CD4-positive, alpha-beta memory T cell (primary cell): ENCODE measurements at regions not wholly inside any gene's neighbourhood (a gene's known extent, or its start where the extent isn't known, plus 50 kb on each side); places are given as distances from the start of the nearest gene placed in this dataset.

ENCODE experiments used
- CTCF ChIA-PET: fragments of 350-600 bp; sonication (Branson Sonifier 250); formaldehyde crosslinking; loops from one replicate; lab custom pipeline; 2021; ENCODE audit warnings: inconsistent platforms; ENCODE audit not compliant: partially characterized antibody; lab: Charles Lee
- POLR2A ChIA-PET: fragments of 350-600 bp; sonication (Branson Sonifier 250); formaldehyde crosslinking; loops from one replicate; lab custom pipeline; 2021; ENCODE audit not compliant: partially characterized antibody; lab: Charles Lee
- DNase-seq, 5 donors: peaks; one replicate each; pipeline versions ENCODE4 v3.0.0 to v3.0.0-alpha.2; 2020 to 2022; ENCODE audit warnings: mixed read lengths in 1 of 5
- H3K27ac ChIP-seq: one replicate; pipeline ENCODE4 v1.7.0; 2013; ENCODE audit warnings: low read depth, low read length
- H3K27me3 ChIP-seq: 2 replicates; pipeline ENCODE4 v1.7.0; 2013; ENCODE audit warnings: mild to moderate bottlenecking, low read length, moderate library complexity; ENCODE audit not compliant: insufficient read depth
- H3K36me3 ChIP-seq: 2 replicates; pipeline ENCODE4 v1.7.0; 2013; ENCODE audit warnings: mild to moderate bottlenecking, low read length, moderate library complexity; ENCODE audit not compliant: insufficient read depth
- H3K4me1 ChIP-seq: 2 replicates; pipeline ENCODE4 v1.7.0; 2013; ENCODE audit warnings: mild to moderate bottlenecking, low read length, moderate library complexity; ENCODE audit not compliant: insufficient read depth
- H3K4me3 ChIP-seq, 2 donors: one replicate each; pipeline ENCODE4 v1.7.0; 2013; ENCODE audit warnings: low read length in 2 of 2, mild to moderate bottlenecking in 1 of 2
- H3K9me3 ChIP-seq, 2 donors: one replicate each; pipeline ENCODE4 v1.7.0; 2013; ENCODE audit warnings: low read length in 2 of 2, control low read depth in 1 of 2; ENCODE audit not compliant: control insufficient read depth in 1 of 2
- H3K27ac Mint-ChIP-seq, 7 donors: one replicate each; pipeline ENCODE4 v1.8.0; 2020 to 2021; ENCODE audit warnings: mixed read lengths in 7 of 7, mild to moderate bottlenecking in 6 of 7, inconsistent platforms in 3 of 7, moderate library complexity in 3 of 7
- H3K27me3 Mint-ChIP-seq, 2 donors: one replicate each; pipeline ENCODE4 v1.8.0; 2020 to 2021; ENCODE audit warnings: mixed read lengths in 2 of 2
- H3K36me3 Mint-ChIP-seq, 2 donors: one replicate each; pipeline ENCODE4 v1.8.0; 2020 to 2021; ENCODE audit warnings: mixed read lengths in 2 of 2, inconsistent platforms in 1 of 2, mild to moderate bottlenecking in 1 of 2
- H3K4me1 Mint-ChIP-seq, 4 donors: one replicate each; pipeline ENCODE4 v1.8.0; 2020 to 2021; ENCODE audit warnings: mixed read lengths in 4 of 4, mild to moderate bottlenecking in 1 of 4
- H3K4me3 Mint-ChIP-seq, 8 donors: one replicate each; pipeline ENCODE4 v1.8.0; 2020 to 2021; ENCODE audit warnings: mixed read lengths in 8 of 8, mild to moderate bottlenecking in 7 of 8, moderate library complexity in 6 of 8, inconsistent platforms in 3 of 8
- H3K9me3 Mint-ChIP-seq, 8 donors: one replicate each; pipeline ENCODE4 v1.8.0; 2020 to 2021; ENCODE audit warnings: mixed read lengths in 8 of 8, mild to moderate bottlenecking in 5 of 8, inconsistent platforms in 3 of 8, moderate library complexity in 1 of 8
- intact Hi-C: fragments of 100-400 bp; cut with micrococcal nuclease; formaldehyde crosslinking; loops from one replicate; pipeline ENCODE4 v1.15.1; 2023

GRCh38 chr18:77360315-77361190, 110.9 kb downstream of the GALR1 start:
- CTCF ChIA-PET = no interaction called here
- Histone ChIP-seq H3K4me1 (no peaks in the 10 kb centered on the region), H3K36me3 (no peaks in the 10 kb centered on the region), H3K27me3 (peaks cover 5% of the 10 kb centered on the region), H3K4me3 (no peak overlapping the region), H3K9me3 (no peaks in the 10 kb centered on the region), H3K27ac (no peak overlapping the region)
- peaks cover 2 to 10% of the 10 kb centered on the region in 2 donors for H3K36me3 Mint-ChIP-seq
- no peak for DNase-seq
- H3K4me1 Mint-ChIP-seq = no peaks in the 10 kb centered on the region
- peaks cover 4 to 46% (median 34%) of the 10 kb centered on the region in 8 donors for H3K9me3 Mint-ChIP-seq
- H3K27me3 Mint-ChIP-seq = peaks cover 30 to 47% of the 10 kb centered on the region in 2 donors
- no peak overlapping the region for H3K4me3 Mint-ChIP-seq
- intact Hi-C loops = no loop called here
- H3K27ac Mint-ChIP-seq = peak overlapping the region in 1 of 7 donors; percentile 7
- POLR2A ChIA-PET = no interaction called here

GRCh38 chr18:77361382-77361781, 111.7 kb downstream of the GALR1 start:
- CTCF ChIA-PET = no interaction called here
- H3K36me3 Mint-ChIP-seq = peaks cover 2 to 10% of the 10 kb centered on the region in 2 donors
- no peak overlapping the region for H3K27ac Mint-ChIP-seq

GRCh38 chr18:77365667-77366066, 116.0 kb downstream of the GALR1 start:
- Mint-ChIP-seq H3K27me3 (peaks cover 25 to 34% of the 10 kb centered on the region in 2 donors), H3K9me3 (peaks cover 4 to 52% (median 34%) of the 10 kb centered on the region in 8 donors), H3K36me3 (peaks cover 2 to 10% of the 10 kb centered on the region in 2 donors), H3K4me3 (no peak overlapping the region), H3K27ac (no peak overlapping the region), H3K4me1 (no peaks in the 10 kb centered on the region)
- intact Hi-C loops = no loop called here
- Histone ChIP-seq H3K36me3 (no peaks in the 10 kb centered on the region), H3K9me3 (peaks cover 0 to 8% of the 10 kb centered on the region in 2 donors), H3K27me3 (no peaks in the 10 kb centered on the region), H3K4me3 (no peak overlapping the region), H3K4me1 (no peaks in the 10 kb centered on the region), H3K27ac (no peak overlapping the region)
- no peak for DNase-seq
- POLR2A ChIA-PET = no interaction called here
- CTCF ChIA-PET = no interaction called here

More at GRCh38 chr18:77361382-77361781, 111.7 kb downstream of the GALR1 start:
- no peaks in the 10 kb centered on the region for H3K4me1 ChIP-seq
- POLR2A ChIA-PET = no interaction called here
- H3K27me3 ChIP-seq = peaks cover under 1% of the 10 kb centered on the region
- intact Hi-C loops = no loop called here
- no peak overlapping the region for H3K4me3 ChIP-seq
- peaks cover 2 to 46% (median 34%) of the 10 kb centered on the region in 8 donors for H3K9me3 Mint-ChIP-seq
- H3K9me3 ChIP-seq = no peaks in the 10 kb centered on the region
- H3K27me3 Mint-ChIP-seq = peaks cover 32 to 46% of the 10 kb centered on the region in 2 donors
- H3K27ac ChIP-seq = no peak overlapping the region
- no peak overlapping the region for H3K4me3 Mint-ChIP-seq
- no peak for DNase-seq
- no peaks in the 10 kb centered on the region for H3K36me3 ChIP-seq
- no peaks in the 10 kb centered on the region for H3K4me1 Mint-ChIP-seq

- Histone ChIP-seq H3K4me3 (no peak overlapping the region), H3K9me3 (peaks cover 0 to 8% of the 10 kb centered on the region in 2 donors), H3K36me3 (no peaks in the 10 kb centered on the region), H3K27ac (no peak overlapping the region), H3K4me1 (no peaks in the 10 kb centered on the region), H3K27me3 (no peaks in the 10 kb centered on the region)
- Mint-ChIP-seq H3K36me3 (peaks cover 0 to 10% of the 10 kb centered on the region in 2 donors), H3K27me3 (peaks cover 23 to 34% of the 10 kb centered on the region in 2 donors), H3K9me3 (peaks cover 4 to 47% (median 29%) of the 10 kb centered on the region in 8 donors), H3K27ac (no peak overlapping the region), H3K4me1 (no peaks in the 10 kb centered on the region), H3K4me3 (no peak overlapping the region)
- ChIA-PET CTCF (no interaction called here), POLR2A (no interaction called here)
- no peak for DNase-seq
- intact Hi-C loops = no loop called here
Observed at GRCh38 chr18:77366067-77366719, 116.5 kb downstream of the GALR1 start.

GRCh38 chr18:77366720-77367641, 117.3 kb downstream of the GALR1 start:
- Histone ChIP-seq H3K9me3 (peaks cover 0 to 8% of the 10 kb centered on the region in 2 donors), H3K4me3 (no peak overlapping the region), H3K36me3 (no peaks in the 10 kb centered on the region), H3K27ac (no peak overlapping the region), H3K27me3 (no peaks in the 10 kb centered on the region), H3K4me1 (no peaks in the 10 kb centered on the region)
- Mint-ChIP-seq H3K4me1 (no peaks in the 10 kb centered on the region), H3K9me3 (peaks cover 4 to 40% (median 23%) of the 10 kb centered on the region in 8 donors), H3K36me3 (peaks cover 0 to 10% of the 10 kb centered on the region in 2 donors), H3K27ac (no peak overlapping the region), H3K27me3 (peaks cover 24 to 34% of the 10 kb centered on the region in 2 donors), H3K4me3 (no peak overlapping the region)
- CTCF ChIA-PET = no interaction called here
- intact Hi-C loops = no loop called here
- POLR2A ChIA-PET = no interaction called here
- no peak for DNase-seq

- no peak for DNase-seq
- POLR2A ChIA-PET = no interaction called here
- Histone ChIP-seq H3K4me1 (no peaks in the 10 kb centered on the region), H3K4me3 (no peak overlapping the region), H3K9me3 (peaks cover 0 to 8% of the 10 kb centered on the region in 2 donors), H3K36me3 (no peaks in the 10 kb centered on the region), H3K27me3 (no peaks in the 10 kb centered on the region), H3K27ac (no peak overlapping the region)
- H3K27ac Mint-ChIP-seq = no peak overlapping the region
- peaks cover 4 to 21% (median 11%) of the 10 kb centered on the region in 8 donors for H3K9me3 Mint-ChIP-seq
- no peak overlapping the region for H3K4me3 Mint-ChIP-seq
- intact Hi-C loops = no loop called here
- CTCF ChIA-PET = interaction anchor here (1.0 kb wide), 1 partner anchor 25 kb away, joined by 3 read pairs; no protein-coding TSS in a partner anchor
- H3K36me3 Mint-ChIP-seq = no peaks in the 10 kb centered on the region
- no peaks in the 10 kb centered on the region for H3K4me1 Mint-ChIP-seq
- H3K27me3 Mint-ChIP-seq = peaks cover 17 to 18% of the 10 kb centered on the region in 2 donors
Observed at GRCh38 chr18:77369644-77370043, 120.0 kb downstream of the GALR1 start.
